CD4-positive, alpha-beta T cell treated with Interleukin-4 for 1 hour (primary cell): ENCODE measurements at regions not wholly inside any gene's neighbourhood (a gene's known extent, or its start where the extent isn't known, plus 50 kb on each side); places are given as distances from the start of the nearest gene placed in this dataset.
"Not testable (repeated sequence)": the region's sequence is repeated elsewhere in the genome, so short reads cannot be mapped to it uniquely, and the experiment has no call there.

ENCODE experiments used
- DNase-seq, 2 donors: peaks; one replicate each; pipeline ENCODE4 v3.0.0-alpha.2; 2020 to 2022

DNA sequence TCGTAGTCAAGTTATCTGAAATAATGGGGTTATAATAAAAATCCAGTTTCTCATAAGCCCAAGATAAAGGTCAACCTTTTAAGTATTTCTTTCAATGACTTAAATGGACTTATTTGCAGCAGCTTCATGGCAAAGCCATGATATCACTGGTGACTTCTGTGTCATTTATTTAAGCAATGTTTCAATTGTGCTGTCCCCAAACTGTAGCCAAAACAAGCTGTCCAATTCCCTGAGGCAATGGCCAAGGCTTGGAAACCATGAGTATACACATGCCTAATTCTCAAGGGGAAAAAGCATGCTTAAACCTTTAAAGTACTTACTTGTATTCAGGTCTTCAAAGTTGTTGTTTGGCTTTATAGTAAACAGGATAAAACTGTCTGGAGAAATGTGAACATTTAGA lies 376.4 kb upstream of the TNC start:
- DNase-seq = no peak

DNA sequence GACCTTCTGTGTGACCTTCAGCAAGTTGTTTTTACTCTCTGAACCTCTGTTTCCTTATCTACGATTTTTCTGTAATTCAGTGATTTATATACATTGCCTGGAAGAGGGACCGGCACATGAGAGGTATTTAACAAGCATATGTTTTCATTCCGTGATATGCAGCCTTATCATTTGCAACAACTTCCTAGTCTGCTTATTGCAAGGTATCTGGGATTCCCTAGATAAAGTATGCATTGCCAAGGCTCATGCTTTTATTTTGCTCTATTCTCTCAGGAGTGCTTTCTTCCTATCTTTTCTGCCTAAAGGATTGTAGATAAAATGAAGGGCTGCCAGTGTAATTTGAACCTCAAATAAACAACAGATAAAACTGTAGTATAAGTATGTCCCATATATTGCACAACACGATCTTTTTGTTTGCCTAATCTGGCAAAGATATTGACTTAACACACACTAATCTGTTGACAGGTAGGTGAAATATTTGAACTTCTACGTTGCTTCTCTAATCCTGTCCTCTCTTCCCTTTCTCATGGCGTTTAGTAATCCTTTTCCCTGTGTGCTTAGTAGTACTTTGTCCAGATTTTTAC lies 377.2 kb upstream of the TNC start:
- no peak for DNase-seq

DNA sequence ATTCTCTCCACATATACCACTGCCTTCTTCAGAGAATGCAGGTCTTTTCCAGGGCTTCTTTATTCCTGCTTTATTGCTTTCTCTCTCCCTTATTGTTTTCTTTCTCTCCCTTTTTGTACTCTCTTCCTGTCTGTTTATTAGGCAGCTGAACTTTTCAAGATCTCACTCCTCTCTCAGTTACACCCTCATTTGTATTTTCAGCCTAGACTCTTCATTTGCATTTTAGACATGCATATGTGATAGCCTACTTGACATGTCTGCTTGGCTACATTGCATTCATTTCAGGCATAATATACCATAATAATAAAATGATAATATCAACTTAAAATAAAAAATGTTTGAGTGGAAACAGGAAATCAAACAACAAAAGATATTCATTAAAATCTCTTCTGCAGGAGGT lies 377.9 kb upstream of the TNC start:
- DNase-seq = no peak

DNA sequence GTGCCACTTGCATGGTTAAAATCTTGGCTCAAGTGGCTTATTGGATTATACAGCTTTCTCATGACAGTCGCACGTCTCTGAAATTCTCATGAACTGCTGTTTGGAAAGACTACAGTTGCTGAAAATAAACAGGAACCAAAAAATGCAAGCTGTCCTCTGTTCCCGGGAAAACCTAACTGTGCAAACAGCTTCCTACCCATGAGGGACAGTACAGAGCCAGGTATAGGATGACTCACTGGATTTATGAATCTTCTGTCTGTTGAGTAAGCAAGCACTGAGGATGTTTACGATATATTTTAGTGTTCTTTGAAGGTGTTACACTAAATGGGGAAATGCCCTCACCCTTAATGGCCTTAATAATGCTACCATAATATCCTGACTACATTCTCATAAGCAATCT lies 380.3 kb upstream of the TNC start:
- no peak for DNase-seq

DNA sequence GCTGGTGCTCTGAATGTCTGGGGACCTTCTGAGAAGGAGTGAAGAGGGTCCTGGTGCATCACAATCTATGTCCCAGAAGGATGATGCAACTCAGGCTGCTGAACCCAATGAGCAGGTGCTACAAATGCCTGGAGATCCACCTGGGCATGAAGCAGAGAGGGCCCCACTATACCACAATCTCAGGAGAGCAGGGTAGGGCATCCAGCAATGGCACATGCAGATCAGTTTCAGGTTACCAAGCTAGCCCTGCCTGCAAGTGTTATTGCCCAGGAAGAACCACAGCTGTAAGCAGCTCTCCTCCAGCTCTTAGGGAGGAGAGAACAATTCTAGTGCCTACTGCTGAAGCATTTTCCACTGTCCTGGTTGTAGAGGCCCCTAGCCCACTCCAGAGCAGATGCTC lies 389.2 kb upstream of the TNC start:
- DNase-seq = no peak

DNA sequence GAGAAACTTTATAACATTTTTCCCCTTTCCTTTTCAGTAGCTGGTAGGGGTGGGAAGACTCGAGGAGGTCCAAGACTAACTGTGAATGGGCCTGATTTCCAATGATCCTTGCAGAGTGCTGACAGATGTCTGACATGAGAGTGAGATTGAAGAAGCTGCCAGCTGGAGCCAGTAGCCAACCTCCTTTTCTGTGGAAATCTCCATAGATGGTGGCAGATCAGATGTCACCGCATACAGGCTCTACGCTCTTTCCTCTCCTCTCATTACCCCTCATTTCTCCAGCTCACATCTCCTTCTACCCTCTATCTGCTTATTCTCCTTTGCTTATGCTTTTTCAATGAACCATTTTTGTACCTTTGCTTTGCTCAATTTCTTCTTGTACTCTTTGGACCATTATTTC lies 395.2 kb upstream of the TNC start:
- DNase-seq = no peak

DNA sequence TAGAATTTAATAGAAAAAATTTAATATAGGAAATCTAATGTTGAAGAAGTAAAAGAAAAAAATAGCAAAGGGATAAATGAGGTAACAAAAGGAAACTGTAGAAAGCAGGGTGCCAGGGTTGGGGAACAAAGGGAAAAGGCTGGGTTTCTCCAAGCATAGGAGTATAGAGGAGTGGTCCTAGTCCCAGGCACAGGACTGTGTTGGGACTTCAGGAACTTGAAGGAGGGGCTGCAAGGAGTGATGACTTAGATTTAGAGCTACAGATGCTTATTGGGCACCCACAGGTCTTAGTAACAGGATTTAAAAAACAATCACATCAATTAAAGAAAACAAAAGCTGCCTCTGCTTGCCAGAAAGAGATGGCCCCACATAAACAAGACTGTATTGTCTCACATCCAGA lies 396.5 kb upstream of the TNC start:
- DNase-seq = no peak

DNA sequence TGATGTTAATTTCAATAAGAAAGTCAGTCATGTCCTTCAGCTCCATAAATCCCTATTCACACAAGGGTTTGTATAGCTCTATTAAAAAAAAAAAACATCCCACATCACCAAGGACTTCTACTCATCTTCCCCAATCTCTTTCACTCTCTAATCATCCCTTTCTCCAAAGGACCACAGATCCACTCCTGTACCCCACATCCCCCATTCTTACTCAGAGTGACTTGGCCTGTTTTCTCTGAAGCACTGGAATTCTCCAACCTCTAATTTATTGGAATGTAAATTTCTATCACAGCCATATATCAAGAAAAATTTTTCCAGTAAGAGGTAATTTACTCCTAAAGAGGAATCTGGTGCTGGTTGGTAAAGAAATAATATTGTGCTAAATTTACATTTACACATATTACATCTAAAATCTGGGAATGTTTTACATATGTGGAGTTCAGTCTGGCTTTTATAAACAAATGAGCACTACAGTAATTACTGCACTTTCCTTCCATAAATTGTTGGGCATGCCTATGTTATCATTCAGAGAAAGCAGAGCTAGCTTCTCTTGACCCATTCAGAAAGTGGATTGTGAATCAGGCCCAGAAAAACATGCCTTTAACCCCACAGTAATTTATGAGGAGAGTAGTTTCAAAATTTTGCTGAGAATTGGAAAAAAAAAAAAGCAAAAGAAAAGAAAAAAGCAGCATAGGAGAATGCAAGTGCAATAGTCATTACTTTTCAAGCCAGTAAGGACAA lies 399.5 kb upstream of the TNC start:
- no peak for DNase-seq

DNA sequence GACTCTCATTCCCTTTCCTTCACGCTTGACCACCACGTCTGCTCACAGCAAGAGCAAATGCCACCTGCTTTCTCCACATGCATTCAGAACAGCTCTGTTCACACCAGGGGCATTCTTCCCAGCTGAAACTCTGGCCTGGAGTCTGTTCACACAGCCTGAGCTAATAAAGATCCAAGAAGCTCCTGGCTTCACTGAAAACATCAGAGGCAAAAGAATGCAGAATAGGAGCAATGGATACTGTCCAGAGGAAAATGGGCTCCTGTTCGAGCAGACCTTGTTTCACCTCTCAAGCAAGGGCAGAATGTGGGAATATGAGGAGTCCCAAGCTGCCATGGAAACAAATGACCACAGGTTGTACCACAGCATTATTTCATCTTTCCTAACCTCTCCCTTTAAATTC lies 402.7 kb upstream of the TNC start:
- DNase-seq = no peak

DNA sequence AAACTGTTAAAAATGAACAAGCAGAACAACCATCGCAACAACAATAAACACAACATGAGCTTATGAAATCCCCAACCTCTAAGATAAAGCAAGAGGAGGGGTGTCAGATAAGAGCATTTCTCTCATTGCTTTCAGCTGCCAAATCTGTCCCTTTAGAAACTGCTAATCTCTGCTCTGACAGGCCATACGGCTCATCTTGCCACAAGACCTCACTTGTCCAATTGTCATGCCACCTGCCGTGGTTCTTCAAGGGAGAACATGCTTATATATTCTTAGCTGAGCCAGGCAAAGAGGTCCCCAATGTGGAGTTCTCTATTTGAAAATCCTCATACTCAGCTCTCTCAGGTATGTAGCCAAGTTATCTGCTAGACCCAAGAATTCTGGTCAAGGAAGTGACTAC lies 405.0 kb upstream of the TNC start:
- DNase-seq = no peak

DNA sequence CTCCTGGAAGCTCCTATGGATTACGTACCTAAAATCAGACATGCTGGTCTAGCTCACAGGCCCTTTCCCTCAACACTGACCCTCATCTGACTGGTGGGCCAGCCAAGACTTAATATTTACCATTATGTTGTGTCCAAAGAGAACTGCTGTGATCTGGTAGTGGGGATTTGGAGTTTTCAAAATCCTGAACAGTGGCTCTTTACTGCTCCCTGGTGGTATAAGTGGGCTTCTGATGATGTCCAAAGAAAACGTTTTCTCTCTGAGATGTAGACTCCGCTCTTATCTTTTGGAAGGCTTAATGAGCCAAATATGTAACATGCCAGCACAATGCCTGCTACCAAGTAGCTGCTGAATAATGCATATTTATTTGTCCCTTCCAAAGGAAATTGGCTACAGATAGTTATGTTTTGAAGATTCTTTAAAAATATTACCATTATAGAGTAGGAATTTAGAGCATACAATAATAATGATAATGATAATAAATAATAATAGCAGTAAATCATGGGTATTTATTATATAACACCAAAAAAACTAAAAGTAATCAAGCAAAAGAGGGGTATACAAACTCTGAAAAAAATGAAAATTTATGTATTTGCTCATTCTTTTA lies 406.6 kb upstream of the TNC start:
- DNase-seq = peak in 1 of 2 donors; percentile 31

DNA sequence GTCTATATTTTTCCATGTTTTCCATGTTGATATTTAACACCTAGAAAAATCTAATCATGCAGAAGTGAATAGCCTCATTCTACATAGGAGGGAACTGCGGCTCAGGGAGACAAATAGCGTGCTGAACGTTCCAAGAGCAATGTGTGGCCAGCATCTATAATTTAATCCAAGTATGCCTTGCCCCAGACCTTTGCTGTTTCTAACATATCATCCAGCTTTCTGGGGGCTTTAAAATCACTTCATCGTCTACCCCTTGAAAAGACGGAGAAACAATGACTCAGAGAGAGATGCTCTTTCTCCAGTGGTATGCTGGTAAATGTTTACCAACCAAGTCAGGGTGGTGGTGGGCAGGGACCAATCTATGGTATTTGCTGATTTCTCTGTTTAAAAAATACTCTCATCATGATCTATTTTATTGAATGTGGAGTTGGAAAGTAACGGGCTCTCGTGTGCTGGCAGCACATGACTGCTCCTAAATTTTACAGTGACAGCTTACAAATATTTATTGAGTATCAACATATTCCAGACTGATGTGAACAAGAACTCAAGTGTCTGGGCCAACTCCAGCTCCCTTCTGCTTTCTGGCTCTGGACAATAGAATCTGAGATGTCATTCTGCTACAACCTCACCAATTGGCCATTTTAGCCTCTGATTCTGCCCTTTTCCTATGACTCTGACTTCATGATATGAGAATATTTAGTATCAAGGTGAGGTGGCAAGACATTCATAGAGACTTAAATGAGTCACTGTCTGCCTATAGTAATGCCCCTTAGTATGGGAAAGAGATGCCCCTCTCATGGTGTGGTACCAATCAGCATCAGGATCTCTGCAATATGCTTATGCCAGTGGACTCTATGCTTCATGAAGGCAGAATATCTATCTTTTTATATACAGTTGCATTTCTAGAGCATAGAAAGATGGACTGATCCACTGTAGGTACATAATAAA lies 407.4 kb upstream of the TNC start:
- no peak for DNase-seq

DNA sequence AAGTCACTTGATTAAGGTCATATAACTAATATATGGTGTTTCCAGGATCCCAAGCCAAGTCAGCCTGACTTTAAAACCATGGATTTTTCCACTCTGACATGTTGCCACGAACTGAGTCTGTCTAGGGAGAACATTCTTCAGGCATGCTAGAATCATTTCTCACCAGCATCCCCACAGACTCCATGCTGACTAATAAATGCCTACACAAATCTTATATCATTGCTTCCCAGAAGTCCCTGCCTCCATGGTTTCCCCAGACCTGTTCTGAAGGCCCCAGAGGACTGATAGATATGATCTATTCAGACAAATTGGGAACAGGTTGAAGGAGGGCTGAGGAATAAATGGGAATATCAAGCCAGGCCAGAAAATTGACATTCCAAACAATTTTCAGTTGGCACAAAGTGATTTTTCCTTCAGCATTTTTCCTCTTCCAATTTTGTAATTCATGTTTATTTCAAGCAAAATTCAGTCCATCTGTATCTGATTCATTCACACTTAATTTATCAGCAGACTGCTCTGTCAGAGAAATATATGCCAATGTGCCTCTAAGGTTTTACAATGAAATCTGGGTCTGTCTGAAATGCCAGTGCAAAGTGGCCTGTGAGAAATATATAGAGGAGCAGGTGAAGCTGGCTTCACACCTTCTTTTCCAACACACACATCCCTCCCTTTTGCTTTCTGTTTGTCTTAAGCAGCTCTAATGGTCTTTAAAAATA lies 413.6 kb upstream of the TNC start:
- no peak for DNase-seq

DNA sequence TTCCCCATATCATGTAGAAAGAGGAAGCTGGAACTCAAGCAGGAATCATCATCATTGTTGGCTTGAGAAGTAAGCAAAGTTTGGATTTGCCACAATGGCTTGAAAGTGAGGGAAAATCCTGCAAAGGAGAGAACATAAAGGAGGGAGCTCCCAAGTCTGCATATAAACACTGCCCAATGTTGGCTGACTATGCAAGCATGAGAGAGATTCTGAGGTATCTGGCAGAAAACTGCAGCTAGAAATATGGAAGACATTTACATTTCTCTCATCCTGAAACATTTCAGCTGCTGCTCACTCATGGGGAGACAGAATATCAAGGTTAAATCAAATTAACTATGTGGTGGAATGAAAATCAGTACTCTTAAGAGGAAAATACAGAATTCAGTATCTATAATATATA lies 415.6 kb upstream of the TNC start:
- DNase-seq = no peak

DNA sequence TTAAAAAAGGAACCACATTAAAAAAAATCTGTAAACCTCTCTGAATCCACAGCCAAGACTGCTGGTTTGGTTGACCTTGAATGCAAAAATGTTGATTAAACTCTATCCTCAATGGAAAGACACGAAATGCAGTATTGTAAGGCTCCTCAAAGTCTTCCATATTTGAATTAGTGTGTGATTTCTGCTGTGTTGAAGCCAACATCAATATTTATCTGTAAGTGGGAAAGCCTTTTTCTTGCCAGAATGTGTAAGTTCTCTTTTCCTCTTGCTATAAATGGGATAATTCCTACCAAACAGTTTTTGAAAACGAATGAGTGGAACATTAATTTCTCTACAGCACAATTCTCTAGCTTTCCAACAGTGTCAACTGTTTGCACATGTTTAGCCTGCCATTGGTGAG lies 422.1 kb upstream of the TNC start:
- DNase-seq = no peak

DNA sequence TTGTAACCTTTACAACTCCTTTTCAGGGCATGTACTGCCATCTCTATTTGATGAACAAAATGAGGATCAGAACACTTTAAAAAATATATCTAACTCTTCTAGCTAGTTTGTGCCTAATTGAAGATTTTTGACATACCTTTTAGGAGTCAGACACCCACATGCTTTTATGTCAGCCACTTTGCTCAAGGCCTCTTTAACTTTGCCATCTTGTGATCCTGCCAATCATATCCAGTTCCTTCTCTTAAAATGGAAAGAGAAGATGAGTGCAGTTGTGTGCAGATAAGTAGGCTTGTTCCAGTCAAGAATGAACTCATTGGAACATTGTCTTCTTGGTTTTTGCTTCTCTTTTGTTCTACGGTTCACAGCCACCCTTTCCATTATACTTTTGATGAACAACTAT lies 425.6 kb upstream of the TNC start:
- DNase-seq = no peak

DNA sequence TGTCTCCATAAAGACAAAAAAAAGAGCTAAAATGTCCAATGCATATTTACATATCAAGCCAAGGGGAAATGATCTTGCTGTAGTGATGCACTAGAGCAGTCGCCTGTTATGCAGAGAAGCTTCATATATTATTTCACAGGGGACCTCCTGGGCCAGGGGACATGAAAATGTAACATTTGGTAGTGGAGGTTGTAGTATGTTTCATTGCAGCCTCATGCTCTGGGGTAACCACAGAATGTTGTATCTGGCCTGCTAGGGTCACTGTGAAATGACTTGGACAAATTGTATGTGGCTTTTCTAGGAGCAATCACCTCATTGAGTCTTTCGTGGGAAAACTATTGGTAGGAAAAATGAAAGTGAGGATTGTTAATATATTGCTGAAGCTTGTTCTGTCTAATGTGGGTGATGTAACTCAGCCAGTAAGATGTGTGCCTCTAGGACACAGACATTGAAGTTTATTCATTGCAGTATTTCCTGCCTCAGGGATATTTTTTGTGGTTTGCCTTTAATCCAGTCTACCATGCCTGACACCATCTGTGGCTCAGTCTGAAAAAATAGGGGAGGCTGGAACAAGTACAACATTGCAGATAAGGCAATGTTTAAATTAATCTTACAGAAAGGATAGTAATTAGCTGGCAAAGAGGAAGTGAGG lies 430.8 kb upstream of the TNC start:
- DNase-seq = no peak

DNA sequence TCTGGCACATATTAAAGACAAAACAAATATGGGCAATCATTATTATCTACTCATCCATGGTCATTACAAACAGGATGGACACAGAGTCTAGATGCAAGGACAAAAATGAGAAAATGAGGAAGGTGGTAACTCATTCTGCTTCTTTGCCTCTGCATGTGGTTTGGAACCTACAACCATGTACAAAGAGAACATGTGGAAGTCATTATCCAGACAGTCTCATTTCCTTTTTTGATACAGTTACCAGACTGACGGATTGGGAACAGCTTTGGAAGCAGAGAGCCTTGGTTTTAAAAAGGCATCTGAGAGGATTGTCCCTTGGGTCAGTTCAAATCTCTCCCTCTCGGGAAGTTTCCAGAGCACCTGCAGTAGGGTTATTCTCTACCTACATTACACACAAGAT lies 433.4 kb upstream of the TNC start:
- DNase-seq = no peak

DNA sequence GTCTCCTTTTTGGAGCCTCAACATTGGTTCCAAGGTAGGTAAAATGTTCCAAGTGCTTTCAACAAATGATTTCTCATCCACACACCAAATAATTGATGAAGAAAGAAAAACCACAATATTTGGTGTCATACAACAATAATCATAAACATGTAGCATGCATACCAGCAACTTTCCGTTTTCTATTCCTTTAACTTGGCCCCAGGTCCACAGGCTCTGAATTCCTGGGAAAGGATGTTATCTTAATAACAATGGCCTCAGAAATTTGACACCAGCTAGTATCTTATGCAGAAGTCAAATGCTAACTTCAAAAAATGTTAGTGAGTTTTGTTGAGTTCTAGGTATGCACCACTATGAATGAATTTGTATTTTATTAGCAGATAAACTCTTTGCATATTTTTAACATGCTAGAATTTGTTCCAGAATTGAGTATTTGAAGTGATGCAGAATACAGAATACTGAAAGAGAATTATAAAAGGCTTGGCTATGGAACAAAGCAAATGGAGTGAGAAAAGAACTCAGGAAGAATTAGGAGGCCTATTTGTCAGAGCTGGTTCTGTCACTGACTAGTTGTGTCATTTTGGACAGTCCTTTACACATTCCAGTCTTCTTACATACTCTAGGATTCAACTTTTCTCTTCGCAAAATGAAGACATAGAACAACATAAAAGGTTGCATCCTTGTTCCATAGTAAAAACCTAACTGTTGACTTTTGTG lies 435.3 kb upstream of the TNC start:
- DNase-seq = no peak

DNA sequence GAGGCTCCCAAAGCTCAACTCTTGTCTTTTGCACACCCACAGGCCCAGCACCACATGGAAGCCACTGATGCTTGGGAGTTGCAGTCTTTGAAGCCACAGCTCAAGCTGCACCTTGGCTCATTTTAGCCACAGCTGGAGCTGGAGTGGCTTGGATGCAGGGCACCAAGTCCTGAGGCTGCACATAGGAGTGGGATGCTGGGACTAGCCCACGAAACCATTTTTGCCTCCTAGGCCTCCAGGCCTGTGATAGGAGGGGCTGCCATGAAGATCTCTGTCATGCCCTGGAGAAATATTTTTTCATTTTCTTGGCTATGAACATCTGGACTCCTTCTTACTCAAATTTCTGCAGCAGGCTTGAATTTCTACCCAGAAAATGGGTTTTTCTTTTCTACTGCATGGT lies 438.5 kb upstream of the TNC start:
- no peak for DNase-seq

DNA sequence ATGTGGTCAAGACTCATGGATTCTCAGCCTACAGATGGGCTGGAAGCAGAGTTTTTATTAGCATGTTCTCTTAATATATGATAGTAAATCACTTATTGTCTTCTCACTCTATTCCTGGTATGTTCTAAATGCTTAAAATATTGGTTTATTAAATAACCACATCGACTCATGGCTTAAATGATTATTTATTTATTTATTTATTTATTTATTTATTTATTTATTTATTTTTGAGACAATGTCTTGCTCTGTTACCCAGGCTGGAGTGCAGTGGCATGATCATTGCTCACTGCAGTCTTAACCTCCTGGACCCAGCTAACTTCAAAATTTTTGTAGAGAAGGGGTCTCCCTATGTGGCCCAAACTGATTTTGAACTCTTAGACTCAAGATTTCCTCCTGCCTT lies 457.2 kb upstream of the TNC start:
- DNase-seq = no peak

DNA sequence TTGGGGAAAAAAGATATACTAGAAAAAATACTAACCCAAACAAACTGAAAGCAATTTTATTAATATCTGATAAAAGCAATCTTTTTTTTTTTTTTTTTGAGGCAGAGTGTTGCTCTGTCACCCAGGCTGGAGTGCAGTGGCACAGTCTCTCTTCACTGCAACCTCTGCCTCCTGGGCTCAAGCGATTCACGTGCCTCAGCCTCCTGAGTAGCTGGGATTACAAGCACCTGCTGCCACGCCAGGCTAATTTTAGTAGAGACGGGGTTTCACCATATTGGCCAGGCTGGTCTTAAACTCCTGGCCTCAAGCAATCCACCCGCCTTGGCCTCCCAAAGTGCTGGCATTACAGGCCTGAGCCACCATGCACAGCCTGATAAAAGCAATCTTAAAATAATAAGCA lies 467.5 kb upstream of the TNC start:
- DNase-seq = not testable (repeated sequence)
